Stimulated activated CD4-positive, alpha-beta T cell treated with anti-CD3 and anti-CD28 coated beads, Interleukin-12 subunit alpha, Interleukin-12 subunit beta, amount 100 ng/mL, for 4 hours (primary cell): ENCODE measurements at regions not wholly inside any gene's neighbourhood (a gene's known extent, or its start where the extent isn't known, plus 50 kb on each side); places are given as distances from the start of the nearest gene placed in this dataset.

Source experiments
- DNase-seq: peaks from one replicate; pipeline ENCODE4 v3.0.0-alpha.2; 2020

GRCh38 chr13:22198001-22198400, 527.1 kb downstream of the FGF9 start:
- DNase-seq = no peak

GRCh38 chr13:22198641-22199217, 527.9 kb downstream of the FGF9 start:
- no peak for DNase-seq

GRCh38 chr13:22200440-22200839, 529.6 kb downstream of the FGF9 start:
- no peak for DNase-seq

GRCh38 chr13:22201375-22201925, 530.6 kb downstream of the FGF9 start:
- DNase-seq = no peak

GRCh38 chr13:22210134-22210930, 539.5 kb downstream of the FGF9 start:
- DNase-seq = no peak

- DNase-seq = no peak
These were observed 541.0 kb downstream of the FGF9 start for GRCh38 chr13:22211876-22212275.

- no peak for DNase-seq
These were observed 541.7 kb downstream of the FGF9 start for GRCh38 chr13:22212576-22212975.

- no peak for DNase-seq
These were observed 543.3 kb downstream of the FGF9 start for GRCh38 chr13:22214184-22214583.

GRCh38 chr13:22218797-22219196, 547.9 kb downstream of the FGF9 start:
- no peak for DNase-seq

GRCh38 chr13:22219709-22220108, 548.8 kb downstream of the FGF9 start:
- no peak for DNase-seq

GRCh38 chr13:22220151-22221135, 549.6 kb downstream of the FGF9 start:
- DNase-seq = no peak

GRCh38 chr13:22223411-22223810, 552.5 kb downstream of the FGF9 start:
- DNase-seq = no peak

GRCh38 chr13:22226086-22226485, 555.2 kb downstream of the FGF9 start:
- DNase-seq = no peak

- DNase-seq = no peak
These were observed 557.0 kb downstream of the FGF9 start for GRCh38 chr13:22227895-22228294.

- no peak for DNase-seq
These were observed 559.0 kb downstream of the FGF9 start for GRCh38 chr13:22229916-22230315.

GRCh38 chr13:22232186-22232585, 561.3 kb downstream of the FGF9 start:
- DNase-seq = no peak

- no peak for DNase-seq
These were observed 564.5 kb downstream of the FGF9 start for GRCh38 chr13:22235285-22235949.

GRCh38 chr13:22235950-22236290, 565.0 kb downstream of the FGF9 start:
- DNase-seq = no peak

- no peak for DNase-seq
These were observed 567.4 kb downstream of the FGF9 start for GRCh38 chr13:22238269-22238668.

GRCh38 chr13:22240716-22241115, 569.8 kb downstream of the FGF9 start:
- DNase-seq = no peak

GRCh38 chr13:22243469-22244163, 572.7 kb downstream of the FGF9 start:
- no peak for DNase-seq

GRCh38 chr13:22252281-22252830, 581.5 kb downstream of the FGF9 start:
- no peak for DNase-seq
